ENCODE measurements at regions not wholly inside any gene's neighbourhood (a gene's known extent, or its start where the extent isn't known, plus 50 kb on each side); places are given as distances from the start of the nearest gene placed in this dataset.

DNA sequence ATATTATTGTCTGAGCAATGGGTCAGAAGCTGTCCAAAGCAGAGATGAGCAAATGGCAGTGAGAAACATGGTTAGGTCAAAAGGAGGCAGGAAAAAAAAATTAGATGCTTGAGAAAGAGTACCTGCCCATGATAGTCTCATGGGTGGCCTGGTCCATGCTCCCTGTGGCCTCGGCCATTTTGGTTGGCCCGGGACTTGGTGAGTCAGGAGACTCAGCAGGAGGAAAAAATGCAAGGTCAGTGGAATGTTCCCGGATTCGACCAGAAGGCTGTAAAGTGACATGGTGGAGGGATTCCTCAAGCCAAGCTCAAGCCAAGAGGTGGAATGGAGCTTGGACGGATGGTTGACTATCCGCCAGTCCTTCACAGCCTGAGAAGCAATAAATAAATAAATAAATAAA is 236.7 kb downstream of the ASMT start:
- POLR2A ChIA-PET (ENCODE audit: low non-redundant PET), result no interaction called here
- no peak for DNase-seq (ENCODE audit: low spot score)
- BruUV-seq (replicated peaks), result no TSS peak
- TF ChIP-seq, protein P1, sequence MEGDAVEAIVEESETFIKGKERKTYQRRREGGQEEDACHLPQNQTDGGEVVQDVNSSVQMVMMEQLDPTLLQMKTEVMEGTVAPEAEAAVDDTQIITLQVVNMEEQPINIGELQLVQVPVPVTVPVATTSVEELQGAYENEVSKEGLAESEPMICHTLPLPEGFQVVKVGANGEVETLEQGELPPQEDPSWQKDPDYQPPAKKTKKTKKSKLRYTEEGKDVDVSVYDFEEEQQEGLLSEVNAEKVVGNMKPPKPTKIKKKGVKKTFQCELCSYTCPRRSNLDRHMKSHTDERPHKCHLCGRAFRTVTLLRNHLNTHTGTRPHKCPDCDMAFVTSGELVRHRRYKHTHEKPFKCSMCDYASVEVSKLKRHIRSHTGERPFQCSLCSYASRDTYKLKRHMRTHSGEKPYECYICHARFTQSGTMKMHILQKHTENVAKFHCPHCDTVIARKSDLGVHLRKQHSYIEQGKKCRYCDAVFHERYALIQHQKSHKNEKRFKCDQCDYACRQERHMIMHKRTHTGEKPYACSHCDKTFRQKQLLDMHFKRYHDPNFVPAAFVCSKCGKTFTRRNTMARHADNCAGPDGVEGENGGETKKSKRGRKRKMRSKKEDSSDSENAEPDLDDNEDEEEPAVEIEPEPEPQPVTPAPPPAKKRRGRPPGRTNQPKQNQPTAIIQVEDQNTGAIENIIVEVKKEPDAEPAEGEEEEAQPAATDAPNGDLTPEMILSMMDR (conservative IDR thresholded peaks at IDR 0.05; ENCODE audit: low read depth, low read length), result no peak
- no peak for TF ChIP-seq EZH2 (IDR thresholded peaks at IDR 0.05; ENCODE audit: borderline replicate concordance, low read depth, low read length, poor library complexity, severe bottlenecking)
- Histone ChIP-seq H3K4me1 (ENCODE audit: insufficient read depth, low read length, poor library complexity, severe bottlenecking) (no peaks in the 10 kb centered on the region), H3K27me3 (replicated peaks; ENCODE audit: insufficient read depth, low read depth, low read length, poor library complexity) (no peaks in the 10 kb centered on the region), H3K27ac (ENCODE audit: low read depth, low read length, poor library complexity, severe bottlenecking) (no peak overlapping the region), H3K36me3 (ENCODE audit: insufficient read depth, low read length, poor library complexity, severe bottlenecking) (no peaks in the 10 kb centered on the region), H3K4me3 (ENCODE audit: low read depth, low read length, poor library complexity, severe bottlenecking) (no peak overlapping the region), H3K9me3 (ENCODE audit: low read depth, low read length, poor library complexity, severe bottlenecking) (no peaks in the 10 kb centered on the region)
- intact Hi-C loops (cut with micrococcal nuclease; ENCODE audit: unreplicated experiment), result no loop called here
- CTCF ChIA-PET, result no interaction called here

DNA sequence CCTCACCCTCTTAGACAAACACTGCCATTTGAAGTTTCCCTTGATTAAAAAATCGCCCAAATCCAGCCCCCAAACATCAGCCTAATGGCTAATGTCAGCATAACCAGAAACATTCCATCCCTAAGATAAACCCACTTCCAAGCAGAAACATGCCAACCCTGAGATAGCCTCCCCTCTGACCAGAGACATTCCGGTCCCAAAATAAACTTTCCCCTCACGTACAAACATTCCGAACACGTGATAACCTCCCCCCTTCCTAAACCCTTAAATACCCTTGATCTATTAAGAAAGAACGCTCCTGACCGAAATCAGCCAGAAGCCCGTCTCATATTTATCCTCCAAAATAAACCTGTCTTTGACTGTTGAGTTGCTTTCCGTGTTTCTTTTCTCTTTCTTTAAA is 237.2 kb downstream of the ASMT start:
- BruUV-seq (replicated peaks), result no TSS peak
- CTCF ChIA-PET, result no interaction called here
- TF ChIP-seq EZH2 (IDR thresholded peaks at IDR 0.05; ENCODE audit: borderline replicate concordance, low read depth, low read length, poor library complexity, severe bottlenecking), result no peak
- TF ChIP-seq, protein P1 (conservative IDR thresholded peaks at IDR 0.05; ENCODE audit: low read depth, low read length), result no peak

DNA sequence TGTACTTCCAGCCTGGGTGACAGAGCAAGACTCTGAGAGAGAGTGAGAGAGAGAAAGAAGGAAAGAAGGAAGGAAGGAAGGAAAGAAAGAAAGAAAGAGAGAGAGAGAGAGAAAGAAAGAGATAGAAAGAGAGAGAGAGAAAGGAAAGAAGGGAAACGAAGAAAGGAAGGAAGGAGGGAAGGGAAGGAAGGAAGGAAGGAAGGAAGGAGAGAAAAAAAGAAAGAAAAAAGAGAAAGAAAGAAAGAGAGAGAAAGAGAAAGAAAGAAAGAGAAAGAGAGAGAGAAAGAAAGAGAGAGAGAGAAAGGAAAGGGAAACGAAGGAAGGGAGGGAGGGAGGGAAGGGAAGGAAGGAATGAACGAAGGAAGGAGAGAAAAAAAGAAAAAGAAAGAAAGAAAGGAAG is 238.6 kb downstream of the ASMT start:
- no TSS peak for BruUV-seq (replicated peaks)
- ChIA-PET CTCF (no interaction called here), POLR2A (ENCODE audit: low non-redundant PET) (no interaction called here)

More for the DNA sequence above, 237.2 kb downstream of the ASMT start:
- Histone ChIP-seq H3K27ac (ENCODE audit: low read depth, low read length, poor library complexity, severe bottlenecking) (no peak overlapping the region), H3K9me3 (ENCODE audit: low read depth, low read length, poor library complexity, severe bottlenecking) (no peaks in the 10 kb centered on the region), H3K27me3 (replicated peaks; ENCODE audit: insufficient read depth, low read depth, low read length, poor library complexity) (no peaks in the 10 kb centered on the region), H3K4me1 (ENCODE audit: insufficient read depth, low read length, poor library complexity, severe bottlenecking) (no peaks in the 10 kb centered on the region), H3K36me3 (ENCODE audit: insufficient read depth, low read length, poor library complexity, severe bottlenecking) (no peaks in the 10 kb centered on the region), H3K4me3 (ENCODE audit: low read depth, low read length, poor library complexity, severe bottlenecking) (no peak overlapping the region)
- intact Hi-C loops (cut with micrococcal nuclease; ENCODE audit: unreplicated experiment), result no loop called here
- POLR2A ChIA-PET (ENCODE audit: low non-redundant PET), result no interaction called here
- no peak for DNase-seq (ENCODE audit: low spot score)

More for the DNA sequence above, 238.6 kb downstream of the ASMT start:
- H3K4me3 ChIP-seq (ENCODE audit: low read depth, low read length, poor library complexity, severe bottlenecking), result no peak overlapping the region
- TF ChIP-seq, protein P1 (conservative IDR thresholded peaks at IDR 0.05; ENCODE audit: low read depth, low read length), result no peak
- no peak for TF ChIP-seq EZH2 (IDR thresholded peaks at IDR 0.05; ENCODE audit: borderline replicate concordance, low read depth, low read length, poor library complexity, severe bottlenecking)
- DNase-seq (ENCODE audit: low spot score), result no peak
- H3K9me3 ChIP-seq (ENCODE audit: low read depth, low read length, poor library complexity, severe bottlenecking), result no peaks in the 10 kb centered on the region
- no peak overlapping the region for H3K27ac ChIP-seq (ENCODE audit: low read depth, low read length, poor library complexity, severe bottlenecking)
- no peaks in the 10 kb centered on the region for H3K27me3 ChIP-seq (replicated peaks; ENCODE audit: insufficient read depth, low read depth, low read length, poor library complexity)
- no peaks in the 10 kb centered on the region for H3K36me3 ChIP-seq (ENCODE audit: insufficient read depth, low read length, poor library complexity, severe bottlenecking)
- intact Hi-C loops (cut with micrococcal nuclease; ENCODE audit: unreplicated experiment), result no loop called here
- no peaks in the 10 kb centered on the region for H3K4me1 ChIP-seq (ENCODE audit: insufficient read depth, low read length, poor library complexity, severe bottlenecking)
